Lower leg skin (tissue), 4 donors: ENCODE measurements at regions not wholly inside any gene's neighbourhood (a gene's known extent, or its start where the extent isn't known, plus 50 kb on each side); places are given as distances from the start of the nearest gene placed in this dataset.

ENCODE experiments used
- DNase-seq, 2 donors: peaks; one replicate each; pipeline ENCODE4 v3.0.0-alpha.2; 2019; ENCODE audit warnings: low spot score in 2 of 2
- H3K4me3 ChIP-seq: fragments of 200-600 bp; sonication (generic); 2 replicates; pipeline ENCODE4 v1.5.1; 2017; ENCODE audit warnings: mild to moderate bottlenecking, low read depth; ENCODE audit not compliant: poor library complexity, severe bottlenecking
- POLR2A ChIP-seq, 2 donors: fragments of 450-650 bp; IDR thresholded peaks; one replicate each; pipeline ENCODE4 v1.6.1; 2016 to 2017; ENCODE audit warnings: antibody characterized with exemption in 2 of 2, mild to moderate bottlenecking in 1 of 2, moderate library complexity in 1 of 2
- WGBS, 2 donors: methylation state at CpG; one replicate each; pipeline ENCODE4 v1.1.5; 2018; 5-methylcytosine and 5-hydroxymethylcytosine counted together
- intact Hi-C: fragments of 100-400 bp; cut with DNase I; formaldehyde crosslinking; loops from one replicate; pipeline ENCODE4 v1.15.0; 2023; ENCODE audit warnings: low total_unique reads
- TF ChIP-seq, protein P1 (sequence below), 3 donors: fragments of 450-650 bp; IDR thresholded peaks; one replicate each; pipeline ENCODE4 v1.5.1; 2016; ENCODE audit warnings: antibody characterized with exemption in 3 of 3, mild to moderate bottlenecking in 3 of 3, moderate library complexity in 2 of 3

GRCh38 chr22:47345025-47345424 is 582.6 kb downstream of the TBC1D22A start:
- WGBS, 2 donors: 46 to 59% methylated on average over 7 of the region's 7 CpGs
- intact Hi-C loops: no loop called here
- peak in 1 of 2 donors; percentile 63 for DNase-seq
- H3K4me3 ChIP-seq: no peak overlapping the region
- TF ChIP-seq, protein P1, sequence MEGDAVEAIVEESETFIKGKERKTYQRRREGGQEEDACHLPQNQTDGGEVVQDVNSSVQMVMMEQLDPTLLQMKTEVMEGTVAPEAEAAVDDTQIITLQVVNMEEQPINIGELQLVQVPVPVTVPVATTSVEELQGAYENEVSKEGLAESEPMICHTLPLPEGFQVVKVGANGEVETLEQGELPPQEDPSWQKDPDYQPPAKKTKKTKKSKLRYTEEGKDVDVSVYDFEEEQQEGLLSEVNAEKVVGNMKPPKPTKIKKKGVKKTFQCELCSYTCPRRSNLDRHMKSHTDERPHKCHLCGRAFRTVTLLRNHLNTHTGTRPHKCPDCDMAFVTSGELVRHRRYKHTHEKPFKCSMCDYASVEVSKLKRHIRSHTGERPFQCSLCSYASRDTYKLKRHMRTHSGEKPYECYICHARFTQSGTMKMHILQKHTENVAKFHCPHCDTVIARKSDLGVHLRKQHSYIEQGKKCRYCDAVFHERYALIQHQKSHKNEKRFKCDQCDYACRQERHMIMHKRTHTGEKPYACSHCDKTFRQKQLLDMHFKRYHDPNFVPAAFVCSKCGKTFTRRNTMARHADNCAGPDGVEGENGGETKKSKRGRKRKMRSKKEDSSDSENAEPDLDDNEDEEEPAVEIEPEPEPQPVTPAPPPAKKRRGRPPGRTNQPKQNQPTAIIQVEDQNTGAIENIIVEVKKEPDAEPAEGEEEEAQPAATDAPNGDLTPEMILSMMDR (IDR thresholded peaks at IDR 0.05): no peak
- no peak for TF ChIP-seq POLR2A (IDR thresholded peaks at IDR 0.05)

GRCh38 chr22:47344414-47344813 is 582.0 kb downstream of the TBC1D22A start:
- peak in 1 of 2 donors; percentile 65 for DNase-seq
- no peak for TF ChIP-seq POLR2A (IDR thresholded peaks at IDR 0.05)
- TF ChIP-seq, protein P1 (IDR thresholded peaks at IDR 0.05): no peak
- WGBS, 2 donors: 81 to 84% methylated on average over 6 of the region's 6 CpGs
- intact Hi-C loops: no loop called here
- H3K4me3 ChIP-seq: no peak overlapping the region

- DNase-seq: peak in 1 of 2 donors; percentile 39
- no peak for TF ChIP-seq POLR2A (IDR thresholded peaks at IDR 0.05)
- TF ChIP-seq, protein P1 (IDR thresholded peaks at IDR 0.05): no peak
- H3K4me3 ChIP-seq: no peak overlapping the region
- intact Hi-C loops: no loop called here
- WGBS, 2 donors: 86% methylated on average over 8 of the region's 8 CpGs
Measured at GRCh38 chr22:47343611-47344010, 581.2 kb downstream of the TBC1D22A start.

GRCh38 chr22:47342446-47342845 is 580.0 kb downstream of the TBC1D22A start:
- no peak for TF ChIP-seq POLR2A (IDR thresholded peaks at IDR 0.05)
- TF ChIP-seq, protein P1 (IDR thresholded peaks at IDR 0.05): no peak
- WGBS, 2 donors: 86 to 87% methylated on average over 10 of the region's 10 CpGs
- DNase-seq: peak in 1 of 2 donors; percentile 53
- intact Hi-C loops: no loop called here
- H3K4me3 ChIP-seq: no peak overlapping the region

GRCh38 chr22:47341464-47341863 is 579.0 kb downstream of the TBC1D22A start:
- WGBS, 2 donors: 92 to 94% methylated on average over 7 of the region's 7 CpGs
- intact Hi-C loops: no loop called here
- TF ChIP-seq, protein P1 (IDR thresholded peaks at IDR 0.05): no peak
- no peak for TF ChIP-seq POLR2A (IDR thresholded peaks at IDR 0.05)
- peak in 1 of 2 donors; percentile 59 for DNase-seq
- no peak overlapping the region for H3K4me3 ChIP-seq

DNA sequence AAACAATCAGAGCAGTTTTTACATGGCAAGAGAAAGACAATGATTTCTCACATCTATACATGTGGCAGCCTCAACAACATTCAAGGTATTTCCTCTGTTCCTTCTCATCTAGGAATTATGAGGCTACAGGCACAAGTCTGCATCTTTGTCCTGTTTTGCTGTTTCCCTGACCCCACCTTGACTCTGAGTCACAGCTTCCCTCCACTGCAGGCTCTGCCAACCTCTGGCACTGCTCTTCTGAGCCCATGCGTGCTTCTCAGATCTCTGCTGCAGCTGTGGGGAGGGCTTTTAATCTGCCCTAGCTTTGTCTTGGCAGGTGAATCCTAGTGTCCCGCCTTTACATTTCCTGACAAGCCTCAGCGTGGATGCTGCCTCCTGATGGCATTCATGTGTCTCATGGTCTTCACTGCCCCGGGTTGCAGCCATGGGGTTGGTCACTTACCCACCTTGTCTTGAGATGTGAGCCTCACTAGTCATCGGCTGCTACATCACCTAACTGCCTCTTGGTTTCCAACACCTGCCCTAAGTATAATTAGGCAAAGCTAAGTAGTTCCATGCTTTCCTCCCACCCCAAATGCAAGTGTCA is 578.5 kb downstream of the TBC1D22A start:
- peak in 1 of 2 donors; percentile 42 for DNase-seq
- TF ChIP-seq, protein P1 (IDR thresholded peaks at IDR 0.05): no peak
- no peak for TF ChIP-seq POLR2A (IDR thresholded peaks at IDR 0.05)
- WGBS, 2 donors: 44 to 51% methylated on average over 5 of the region's 5 CpGs
- intact Hi-C loops: no loop called here
- H3K4me3 ChIP-seq: no peak overlapping the region
